SK-N-SH treated with all-trans-retinoic acid at 6 μM for 48 hours (cell line): ENCODE measurements at regions not wholly inside any gene's neighbourhood (a gene's known extent, or its start where the extent isn't known, plus 50 kb on each side); places are given as distances from the start of the nearest gene placed in this dataset.

Experiments
- ISL1 ChIP-seq: fragments of 250-450 bp; sonication (Bioruptor Pico); IDR thresholded peaks from 2 replicates; pipeline ENCODE4 v2.1.2; 2022; ENCODE audit warnings: mild to moderate bottlenecking, moderate library complexity
- PATZ1 ChIP-seq: fragments of 250-450 bp; sonication (Bioruptor Pico); IDR thresholded peaks from 2 replicates; pipeline ENCODE4 v1.8.0; 2020; ENCODE audit warnings: mild to moderate bottlenecking, moderate library complexity, borderline replicate concordance
- POU6F1 ChIP-seq: fragments of 250-450 bp; sonication (Bioruptor Pico); IDR thresholded peaks from 2 replicates; pipeline ENCODE4 v1.8.0; 2021; ENCODE audit warnings: low read depth, mild to moderate bottlenecking, moderate library complexity, borderline replicate concordance
- PPARA ChIP-seq: fragments of 250-450 bp; sonication (Bioruptor Pico); IDR thresholded peaks from 2 replicates; pipeline ENCODE4 v1.5.0; 2020; ENCODE audit warnings: mild to moderate bottlenecking, borderline replicate concordance
- RARB ChIP-seq: fragments of 250-450 bp; sonication (Bioruptor Pico); IDR thresholded peaks from 2 replicates; pipeline ENCODE4 v1.8.0; 2021; ENCODE audit warnings: mild to moderate bottlenecking, moderate library complexity
- TCF4 ChIP-seq: fragments of 250-450 bp; sonication (Bioruptor Pico); IDR thresholded peaks from 2 replicates; pipeline ENCODE4 v1.8.0; 2021; ENCODE audit warnings: mild to moderate bottlenecking, moderate library complexity, borderline replicate concordance
- TOX ChIP-seq: fragments of 250-450 bp; sonication (Bioruptor Pico); IDR thresholded peaks from 2 replicates; pipeline ENCODE4 v1.8.0; 2021; ENCODE audit warnings: mild to moderate bottlenecking, moderate library complexity, borderline replicate concordance
- ZFP3 ChIP-seq: fragments of 250-450 bp; sonication (Bioruptor Pico); IDR thresholded peaks from 2 replicates; pipeline ENCODE4 v1.5.0; 2020; ENCODE audit warnings: mild to moderate bottlenecking, moderate library complexity
- ZFP30 ChIP-seq: fragments of 450-650 bp; formaldehyde crosslinking; IDR thresholded peaks from 2 replicates; pipeline ENCODE4 v1.5.0; 2022; ENCODE audit warnings: mild to moderate bottlenecking, moderate library complexity
- ZNF8 ChIP-seq: fragments of 450-650 bp; formaldehyde crosslinking; IDR thresholded peaks from 2 replicates; pipeline ENCODE4 v1.5.0; 2020; ENCODE audit warnings: mild to moderate bottlenecking, moderate library complexity

- TF ChIP-seq ISL1 (CRISPR knock-in tag) (no peak), PPARA (CRISPR knock-in tag) (no peak), PATZ1 (CRISPR knock-in tag) (no peak), ZFP3 (CRISPR knock-in tag) (no peak), RARB (CRISPR knock-in tag) (no peak), ZFP30 (CRISPR knock-in tag) (no peak), POU6F1 (CRISPR knock-in tag) (no peak), TOX (CRISPR knock-in tag) (no peak), ZNF8 (CRISPR knock-in tag) (no peak), TCF4 (CRISPR knock-in tag) (no peak)
These were observed 56.1 kb upstream of the TOX3 start for GRCh38 chr16:52603015-52603414.
